HAP-1 (cell line): ENCODE measurements at regions not wholly inside any gene's neighbourhood (a gene's known extent, or its start where the extent isn't known, plus 50 kb on each side); places are given as distances from the start of the nearest gene placed in this dataset.

ENCODE experiments used
- DNase-seq, 2 experiments: peaks; one replicate each; pipeline ENCODE4 v3.0.0-alpha.2; 2016 to 2020; ENCODE audit warnings: low spot score in 2 of 2
- H3K27me3 ChIP-seq: fragments of 250-450 bp; sonication (Bioruptor Pico); 2 replicates; pipeline ENCODE4 v1.5.1; 2020; ENCODE audit warnings: low read depth, mild to moderate bottlenecking, moderate library complexity
- H3K36me3 ChIP-seq: fragments of 250-450 bp; sonication (Bioruptor Pico); replicated peaks from 2 replicates; pipeline ENCODE4 v1.5.1; 2020; ENCODE audit warnings: mild to moderate bottlenecking
- H3K4me1 ChIP-seq: fragments of 250-450 bp; sonication (Bioruptor Pico); 2 replicates; pipeline ENCODE4 v1.5.1; 2020; ENCODE audit warnings: mild to moderate bottlenecking
- H3K4me3 ChIP-seq: fragments of 250-450 bp; sonication (Bioruptor Pico); 2 replicates; pipeline ENCODE4 v1.5.1; 2020; ENCODE audit warnings: mild to moderate bottlenecking, moderate library complexity
- H3K9me3 ChIP-seq: fragments of 250-450 bp; sonication (Bioruptor Pico); 2 replicates; pipeline ENCODE4 v1.5.1; 2020; ENCODE audit warnings: mild to moderate bottlenecking, moderate library complexity
- in situ Hi-C: fragments of 300-500 bp; cut with MboI; formaldehyde crosslinking; loops from 3 replicates; pipeline ENCODE4 v1.14.3; 2020; ENCODE audit warnings: low sequenced_read_pairs, inconsistent platforms, mixed read lengths

- Histone ChIP-seq H3K4me1 (no peaks in the 10 kb centered on the region), H3K36me3 (no peaks in the 10 kb centered on the region), H3K27me3 (no peaks in the 10 kb centered on the region), H3K4me3 (no peak overlapping the region), H3K9me3 (no peaks in the 10 kb centered on the region; the same call in 1 of the 2 replicates)
- DNase-seq, result no peak
- in situ Hi-C loops, result no loop called here
Measured at GRCh38 chr9:107954312-107954711, 464.7 kb upstream of the KLF4 start.

GRCh38 chr9:107953556-107954125, 464.1 kb upstream of the KLF4 start:
- DNase-seq, result no peak
- Histone ChIP-seq H3K4me3 (no peak overlapping the region), H3K27me3 (no peaks in the 10 kb centered on the region), H3K9me3 (no peaks in the 10 kb centered on the region; the same call in 1 of the 2 replicates), H3K36me3 (no peaks in the 10 kb centered on the region), H3K4me1 (no peaks in the 10 kb centered on the region)
- in situ Hi-C loops, result no loop called here

GRCh38 chr9:107952773-107953172, 463.2 kb upstream of the KLF4 start:
- no peaks in the 10 kb centered on the region; the same call in 1 of the 2 replicates for H3K9me3 ChIP-seq
- in situ Hi-C loops, result no loop called here
- H3K27me3 ChIP-seq, result no peaks in the 10 kb centered on the region
- DNase-seq, result no peak
- H3K4me3 ChIP-seq, result no peak overlapping the region
- H3K4me1 ChIP-seq, result no peaks in the 10 kb centered on the region
- no peaks in the 10 kb centered on the region for H3K36me3 ChIP-seq

- no peaks in the 10 kb centered on the region for H3K27me3 ChIP-seq
- in situ Hi-C loops, result no loop called here
- no peaks in the 10 kb centered on the region; the same call in 1 of the 2 replicates for H3K9me3 ChIP-seq
- no peak for DNase-seq
- no peaks in the 10 kb centered on the region for H3K36me3 ChIP-seq
- no peak overlapping the region for H3K4me3 ChIP-seq
- H3K4me1 ChIP-seq, result no peaks in the 10 kb centered on the region
Measured at GRCh38 chr9:107951511-107951910, 461.9 kb upstream of the KLF4 start.

GRCh38 chr9:107949061-107949460, 459.5 kb upstream of the KLF4 start:
- in situ Hi-C loops, result no loop called here
- H3K4me3 ChIP-seq, result no peak overlapping the region
- no peak for DNase-seq

GRCh38 chr9:107948601-107949000, 459.0 kb upstream of the KLF4 start:
- no peak for DNase-seq
- Histone ChIP-seq H3K4me1 (no peaks in the 10 kb centered on the region), H3K9me3 (no peaks in the 10 kb centered on the region; the same call in 1 of the 2 replicates), H3K36me3 (no peaks in the 10 kb centered on the region), H3K27me3 (no peaks in the 10 kb centered on the region), H3K4me3 (no peak overlapping the region)
- in situ Hi-C loops, result no loop called here

More at GRCh38 chr9:107949061-107949460, 459.5 kb upstream of the KLF4 start:
- Histone ChIP-seq H3K4me1 (no peaks in the 10 kb centered on the region), H3K27me3 (no peaks in the 10 kb centered on the region), H3K36me3 (no peaks in the 10 kb centered on the region), H3K9me3 (no peaks in the 10 kb centered on the region; the same call in 1 of the 2 replicates)

GRCh38 chr9:107948086-107948485, 458.5 kb upstream of the KLF4 start:
- no peaks in the 10 kb centered on the region; the same call in 1 of the 2 replicates for H3K9me3 ChIP-seq
- in situ Hi-C loops, result no loop called here
- H3K4me1 ChIP-seq, result no peaks in the 10 kb centered on the region
- DNase-seq, result no peak
- no peaks in the 10 kb centered on the region for H3K27me3 ChIP-seq
- no peaks in the 10 kb centered on the region for H3K36me3 ChIP-seq
- no peak overlapping the region for H3K4me3 ChIP-seq

- H3K4me1 ChIP-seq, result no peaks in the 10 kb centered on the region
- in situ Hi-C loops, result no loop called here
- DNase-seq, result no peak
Measured at GRCh38 chr9:107946364-107947141, 457.0 kb upstream of the KLF4 start.

GRCh38 chr9:107945961-107946360, 456.4 kb upstream of the KLF4 start:
- H3K4me1 ChIP-seq, result no peaks in the 10 kb centered on the region
- H3K4me3 ChIP-seq, result no peak overlapping the region
- H3K36me3 ChIP-seq, result no peaks in the 10 kb centered on the region
- no peaks in the 10 kb centered on the region for H3K27me3 ChIP-seq
- H3K9me3 ChIP-seq, result no peaks in the 10 kb centered on the region; the same call in 1 of the 2 replicates
- no peak for DNase-seq
- in situ Hi-C loops, result no loop called here

More at GRCh38 chr9:107946364-107947141, 457.0 kb upstream of the KLF4 start:
- Histone ChIP-seq H3K4me3 (no peak overlapping the region), H3K36me3 (no peaks in the 10 kb centered on the region), H3K27me3 (no peaks in the 10 kb centered on the region), H3K9me3 (no peaks in the 10 kb centered on the region; the same call in 1 of the 2 replicates)

GRCh38 chr9:107945493-107945892, 455.9 kb upstream of the KLF4 start:
- no peaks in the 10 kb centered on the region for H3K27me3 ChIP-seq
- no peaks in the 10 kb centered on the region for H3K4me1 ChIP-seq
- H3K4me3 ChIP-seq, result no peak overlapping the region
- in situ Hi-C loops, result no loop called here
- H3K9me3 ChIP-seq, result no peaks in the 10 kb centered on the region; the same call in 1 of the 2 replicates
- no peaks in the 10 kb centered on the region for H3K36me3 ChIP-seq
- no peak for DNase-seq

GRCh38 chr9:107944387-107944786, 454.8 kb upstream of the KLF4 start:
- no peaks in the 10 kb centered on the region for H3K4me1 ChIP-seq
- H3K9me3 ChIP-seq, result no peaks in the 10 kb centered on the region
- no peak overlapping the region for H3K4me3 ChIP-seq
- H3K36me3 ChIP-seq, result no peaks in the 10 kb centered on the region
- no peaks in the 10 kb centered on the region for H3K27me3 ChIP-seq
- in situ Hi-C loops, result no loop called here
- no peak for DNase-seq

- no peaks in the 10 kb centered on the region for H3K4me1 ChIP-seq
- no peak for DNase-seq
- in situ Hi-C loops, result no loop called here
- H3K4me3 ChIP-seq, result no peak overlapping the region
- no peaks in the 10 kb centered on the region for H3K27me3 ChIP-seq
- no peaks in the 10 kb centered on the region for H3K9me3 ChIP-seq
- no peaks in the 10 kb centered on the region for H3K36me3 ChIP-seq
Measured at GRCh38 chr9:107943901-107944300, 454.3 kb upstream of the KLF4 start.

- Histone ChIP-seq H3K4me3 (no peak overlapping the region), H3K4me1 (no peaks in the 10 kb centered on the region), H3K27me3 (no peaks in the 10 kb centered on the region), H3K36me3 (no peaks in the 10 kb centered on the region), H3K9me3 (no peaks in the 10 kb centered on the region)
- DNase-seq, result no peak
- in situ Hi-C loops, result no loop called here
Measured at GRCh38 chr9:107942856-107943255, 453.3 kb upstream of the KLF4 start.

- in situ Hi-C loops, result no loop called here
- no peaks in the 10 kb centered on the region for H3K4me1 ChIP-seq
- DNase-seq, result no peak
Measured at GRCh38 chr9:107942291-107942690, 452.7 kb upstream of the KLF4 start.

More at GRCh38 chr9:107942291-107942690, 452.7 kb upstream of the KLF4 start:
- H3K4me3 ChIP-seq, result no peak overlapping the region
- H3K36me3 ChIP-seq, result no peaks in the 10 kb centered on the region
- no peaks in the 10 kb centered on the region for H3K9me3 ChIP-seq
- no peaks in the 10 kb centered on the region for H3K27me3 ChIP-seq
